Panc1 (cell line): ENCODE measurements at regions not wholly inside any gene's neighbourhood (a gene's known extent, or its start where the extent isn't known, plus 50 kb on each side); places are given as distances from the start of the nearest gene placed in this dataset.

Source experiments
- ATAC-seq: fragments of 200-7000 bp; cut with Tn5 transposase; 2 replicates; pipeline ENCODE4 v1.9.1; 2020; ENCODE audit warnings: mild to moderate bottlenecking, moderate library complexity
- BruUV-seq: library from RNA; stranded (reverse); fragments of 400-500 nt; replicated peaks from 2 replicates; lab custom pipeline; 2021; lab: Mats Ljungman, UMichigan
- CTCF ChIA-PET: fragments of 300-600 bp; sonication (Branson Sonifier 250); formaldehyde crosslinking; loops from one replicate; lab custom pipeline; 2022; ENCODE audit warnings: antibody characterized with exemption; lab: Charles Lee
- POLR2A ChIA-PET: fragments of 300-600 bp; sonication (Branson Sonifier 250); formaldehyde crosslinking; loops from one replicate; lab custom pipeline; 2022; ENCODE audit warnings: antibody characterized with exemption; lab: Charles Lee
- DNase-seq: peaks from one replicate; pipeline ENCODE4 v3.0.0-alpha.2; 2010; ENCODE audit warnings: low read depth, low spot score
- H3K27ac ChIP-seq: 2 replicates; pipeline ENCODE4 v1.5.1; 2011; ENCODE audit warnings: mild to moderate bottlenecking, low read length, inconsistent platforms
- H3K27me3 ChIP-seq: fragments of 200-500 bp; sonication (Bioruptor generic); 2 replicates; pipeline ENCODE4 v1.6.0; 2014; ENCODE audit warnings: low read length, inconsistent platforms; ENCODE audit not compliant: control insufficient read depth, insufficient read depth
- H3K36me3 ChIP-seq: fragments of 200-500 bp; sonication (Bioruptor generic); 2 replicates; pipeline ENCODE4 v1.5.1; 2014; ENCODE audit warnings: inconsistent platforms, mild to moderate bottlenecking, low read length, moderate library complexity; ENCODE audit not compliant: control insufficient read depth, insufficient read depth
- H3K4me1 ChIP-seq: 2 replicates; pipeline ENCODE4 v1.5.1; 2011; ENCODE audit warnings: inconsistent platforms, mild to moderate bottlenecking, low read length, moderate library complexity; ENCODE audit not compliant: control insufficient read depth, insufficient read depth
- H3K4me3 ChIP-seq, 2 experiments: 2 replicates each; pipeline ENCODE4 v1.5.1; 2011 to 2012; ENCODE audit warnings: low read depth in 2 of 2, low read length in 2 of 2, mild to moderate bottlenecking in 2 of 2, inconsistent platforms in 1 of 2, moderate library complexity in 1 of 2
- H3K9me3 ChIP-seq: fragments of 200-500 bp; sonication (Bioruptor generic); 2 replicates; pipeline ENCODE4 v1.5.1; 2014; ENCODE audit warnings: low read depth, mild to moderate bottlenecking, inconsistent platforms, low read length, moderate library complexity; ENCODE audit not compliant: control insufficient read depth, insufficient read depth
- POLR2AphosphoS5 ChIP-seq: IDR thresholded peaks from 2 replicates; pipeline ENCODE4 v1.6.1; 2012; ENCODE audit warnings: mild to moderate bottlenecking, low read depth, low read length, moderate library complexity
- SIN3A ChIP-seq: IDR thresholded peaks from 2 replicates; pipeline ENCODE4 v1.6.1; 2012; ENCODE audit warnings: low read depth, mild to moderate bottlenecking, low read length, moderate library complexity, borderline replicate concordance; ENCODE audit not compliant: insufficient read depth
- TCF7L2 ChIP-seq: IDR thresholded peaks from 2 replicates; pipeline ENCODE4 v1.6.1; 2011; ENCODE audit warnings: mild to moderate bottlenecking, low read depth, low read length, inconsistent platforms
- in situ Hi-C: cut with HindIII; loops from 2 replicates; pipeline ENCODE4 v1.10.0; 2016; ENCODE audit warnings: low sequenced_read_pairs, low pct_unique_long_range_greater_than_20kb
- intact Hi-C: fragments of 100-400 bp; cut with micrococcal nuclease; formaldehyde crosslinking; loops from one replicate; pipeline ENCODE4 v1.10.0; 2022; ENCODE audit not compliant: unreplicated experiment
- TF ChIP-seq, protein P1 (sequence below), 2 experiments: IDR thresholded peaks; 2 replicates each; pipeline ENCODE4 v1.6.1; 2011 to 2012; ENCODE audit warnings: low read depth in 2 of 2, control low read depth in 1 of 2, low read length in 1 of 2, mild to moderate bottlenecking in 1 of 2, moderate library complexity in 1 of 2; ENCODE audit not compliant: insufficient read depth in 1 of 2
- TF ChIP-seq, protein P2 (sequence below): fragments of 450-650 bp; IDR thresholded peaks from 2 replicates; pipeline ENCODE4 v1.5.1; 2017; ENCODE audit warnings: mild to moderate bottlenecking

DNA sequence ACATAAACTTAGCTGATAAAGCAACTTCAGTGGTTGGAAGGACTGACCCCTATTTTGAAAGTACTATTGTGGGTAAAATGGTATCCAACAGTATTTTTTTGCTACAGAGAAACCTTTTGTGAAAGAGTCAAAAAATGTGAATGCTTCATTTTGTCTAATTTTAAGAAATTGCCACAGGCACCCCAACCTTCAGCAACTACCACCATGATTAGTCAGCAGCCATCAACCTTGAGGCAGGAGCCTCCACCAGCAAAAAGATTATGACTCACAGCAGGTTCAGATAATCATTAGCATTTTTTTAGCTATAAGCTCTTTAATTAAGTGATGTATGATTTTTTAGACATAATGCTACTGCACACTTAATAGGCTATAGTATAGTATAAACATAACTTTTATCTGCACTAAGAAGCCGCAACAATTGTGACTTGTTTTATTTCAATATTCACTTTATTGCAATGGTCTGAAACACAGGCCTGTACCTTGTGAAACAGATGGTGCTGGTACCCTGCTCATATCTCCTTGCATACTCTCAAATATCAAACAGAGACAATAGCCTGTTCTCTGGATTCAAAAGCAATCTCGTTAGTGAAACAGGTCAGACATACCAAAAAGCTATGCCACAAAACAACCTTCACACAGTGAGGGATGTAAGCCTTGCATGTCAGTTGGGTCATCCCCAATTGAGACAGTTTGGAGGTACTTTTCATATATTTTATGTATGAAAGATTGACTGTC, 261.2 kb upstream of the FAM174A start:
- POLR2A ChIA-PET = no interaction called here
- H3K4me3 ChIP-seq = no peak overlapping the region
- no peak for TF ChIP-seq POLR2AphosphoS5
- no peak for TF ChIP-seq TCF7L2
- TF ChIP-seq, protein P1, sequence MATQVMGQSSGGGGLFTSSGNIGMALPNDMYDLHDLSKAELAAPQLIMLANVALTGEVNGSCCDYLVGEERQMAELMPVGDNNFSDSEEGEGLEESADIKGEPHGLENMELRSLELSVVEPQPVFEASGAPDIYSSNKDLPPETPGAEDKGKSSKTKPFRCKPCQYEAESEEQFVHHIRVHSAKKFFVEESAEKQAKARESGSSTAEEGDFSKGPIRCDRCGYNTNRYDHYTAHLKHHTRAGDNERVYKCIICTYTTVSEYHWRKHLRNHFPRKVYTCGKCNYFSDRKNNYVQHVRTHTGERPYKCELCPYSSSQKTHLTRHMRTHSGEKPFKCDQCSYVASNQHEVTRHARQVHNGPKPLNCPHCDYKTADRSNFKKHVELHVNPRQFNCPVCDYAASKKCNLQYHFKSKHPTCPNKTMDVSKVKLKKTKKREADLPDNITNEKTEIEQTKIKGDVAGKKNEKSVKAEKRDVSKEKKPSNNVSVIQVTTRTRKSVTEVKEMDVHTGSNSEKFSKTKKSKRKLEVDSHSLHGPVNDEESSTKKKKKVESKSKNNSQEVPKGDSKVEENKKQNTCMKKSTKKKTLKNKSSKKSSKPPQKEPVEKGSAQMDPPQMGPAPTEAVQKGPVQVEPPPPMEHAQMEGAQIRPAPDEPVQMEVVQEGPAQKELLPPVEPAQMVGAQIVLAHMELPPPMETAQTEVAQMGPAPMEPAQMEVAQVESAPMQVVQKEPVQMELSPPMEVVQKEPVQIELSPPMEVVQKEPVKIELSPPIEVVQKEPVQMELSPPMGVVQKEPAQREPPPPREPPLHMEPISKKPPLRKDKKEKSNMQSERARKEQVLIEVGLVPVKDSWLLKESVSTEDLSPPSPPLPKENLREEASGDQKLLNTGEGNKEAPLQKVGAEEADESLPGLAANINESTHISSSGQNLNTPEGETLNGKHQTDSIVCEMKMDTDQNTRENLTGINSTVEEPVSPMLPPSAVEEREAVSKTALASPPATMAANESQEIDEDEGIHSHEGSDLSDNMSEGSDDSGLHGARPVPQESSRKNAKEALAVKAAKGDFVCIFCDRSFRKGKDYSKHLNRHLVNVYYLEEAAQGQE (IDR thresholded peaks at IDR 0.05; ENCODE audit: insufficient read depth in 1 of 2, low read depth in 2 of 2, low read length in 1 of 2) = no peak
- TF ChIP-seq SIN3A = no peak
- TF ChIP-seq, protein P2, sequence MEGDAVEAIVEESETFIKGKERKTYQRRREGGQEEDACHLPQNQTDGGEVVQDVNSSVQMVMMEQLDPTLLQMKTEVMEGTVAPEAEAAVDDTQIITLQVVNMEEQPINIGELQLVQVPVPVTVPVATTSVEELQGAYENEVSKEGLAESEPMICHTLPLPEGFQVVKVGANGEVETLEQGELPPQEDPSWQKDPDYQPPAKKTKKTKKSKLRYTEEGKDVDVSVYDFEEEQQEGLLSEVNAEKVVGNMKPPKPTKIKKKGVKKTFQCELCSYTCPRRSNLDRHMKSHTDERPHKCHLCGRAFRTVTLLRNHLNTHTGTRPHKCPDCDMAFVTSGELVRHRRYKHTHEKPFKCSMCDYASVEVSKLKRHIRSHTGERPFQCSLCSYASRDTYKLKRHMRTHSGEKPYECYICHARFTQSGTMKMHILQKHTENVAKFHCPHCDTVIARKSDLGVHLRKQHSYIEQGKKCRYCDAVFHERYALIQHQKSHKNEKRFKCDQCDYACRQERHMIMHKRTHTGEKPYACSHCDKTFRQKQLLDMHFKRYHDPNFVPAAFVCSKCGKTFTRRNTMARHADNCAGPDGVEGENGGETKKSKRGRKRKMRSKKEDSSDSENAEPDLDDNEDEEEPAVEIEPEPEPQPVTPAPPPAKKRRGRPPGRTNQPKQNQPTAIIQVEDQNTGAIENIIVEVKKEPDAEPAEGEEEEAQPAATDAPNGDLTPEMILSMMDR = no peak
- no peaks in the 10 kb centered on the region for H3K36me3 ChIP-seq
- ATAC-seq = no peak
- CTCF ChIA-PET = no interaction called here
- intact Hi-C loops = no loop called here
- H3K9me3 ChIP-seq = no peaks in the 10 kb centered on the region; the same call in 1 of the 2 replicates
- BruUV-seq = no TSS peak
- DNase-seq = no peak
- in situ Hi-C loops = no loop called here
- no peaks in the 10 kb centered on the region for H3K27me3 ChIP-seq
- H3K4me1 ChIP-seq = no peaks in the 10 kb centered on the region
- no peak overlapping the region for H3K27ac ChIP-seq

DNA sequence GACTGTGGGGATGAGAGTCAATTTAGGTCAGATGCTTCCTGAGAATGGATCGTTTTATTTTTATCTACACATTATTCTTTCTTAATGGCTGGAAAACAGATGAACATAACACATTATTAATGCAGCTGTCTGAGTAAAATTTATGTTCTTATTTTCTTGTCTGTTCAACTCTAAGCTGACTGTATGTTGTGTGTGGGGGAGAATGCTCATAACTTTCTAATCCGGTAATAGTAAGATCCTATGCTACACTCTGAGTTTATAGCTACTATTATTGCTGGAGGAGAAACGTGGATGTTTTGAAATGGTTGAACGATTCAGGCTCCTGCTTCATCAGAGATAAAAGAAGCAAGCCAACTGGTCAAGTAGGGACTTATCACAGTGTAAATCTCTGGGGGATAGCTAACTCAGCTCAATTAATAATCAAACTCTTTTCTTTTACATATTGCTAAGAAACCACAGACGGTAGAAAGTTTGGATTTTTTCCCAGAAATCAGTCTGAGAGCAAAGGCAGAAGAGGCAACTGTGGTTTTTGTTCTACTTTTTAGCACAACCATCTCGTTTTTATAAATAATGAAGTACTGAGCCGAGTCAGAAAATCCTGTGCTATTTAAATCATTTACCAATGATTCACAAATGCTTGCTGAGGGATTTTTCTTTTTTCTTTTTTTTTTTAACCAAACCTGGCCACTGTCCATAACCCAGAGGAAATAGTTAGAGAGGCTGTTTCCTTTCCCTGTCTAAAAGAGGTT, 265.0 kb upstream of the FAM174A start:
- H3K9me3 ChIP-seq = no peaks in the 10 kb centered on the region
- no peak overlapping the region for H3K4me3 ChIP-seq
- intact Hi-C loops (no loop called here), in situ Hi-C loops (no loop called here)
- no TSS peak for BruUV-seq
- no peaks in the 10 kb centered on the region for H3K4me1 ChIP-seq
- ChIA-PET CTCF (no interaction called here), POLR2A (no interaction called here)
- H3K27ac ChIP-seq = no peak overlapping the region
- TF ChIP-seq TCF7L2 (no peak), SIN3A (no peak), POLR2AphosphoS5 (no peak)
- TF ChIP-seq, protein P1 (IDR thresholded peaks at IDR 0.05; ENCODE audit: insufficient read depth in 1 of 2, low read depth in 2 of 2, low read length in 1 of 2) = no peak
- TF ChIP-seq, protein P2 = no peak
- no peak for DNase-seq
- no peaks in the 10 kb centered on the region for H3K27me3 ChIP-seq
- ATAC-seq = no peak
- H3K36me3 ChIP-seq = no peaks in the 10 kb centered on the region
